Amniotic epithelial cell (primary cell): ENCODE measurements at regions not wholly inside any gene's neighbourhood (a gene's known extent, or its start where the extent isn't known, plus 50 kb on each side); places are given as distances from the start of the nearest gene placed in this dataset.
A peak's percentile ranks its signal among the peaks of the same experiment; 100 is the strongest.
"Not testable (repeated sequence)": the region's sequence is repeated elsewhere in the genome, so short reads cannot be mapped to it uniquely, and the experiment has no call there.

Experiments used
- DNase-seq: peaks from one replicate; pipeline ENCODE4 v3.0.0-alpha.2; 2010; ENCODE audit warnings: low read depth

- no peak for DNase-seq
Observed at GRCh38 chr10:121335386-121335925, 262.8 kb downstream of the FGFR2 start.

GRCh38 chr10:121337427-121337826 lies 260.8 kb downstream of the FGFR2 start:
- no peak for DNase-seq

- no peak for DNase-seq
Observed at GRCh38 chr10:121338206-121338980, 259.9 kb downstream of the FGFR2 start.

- peak; percentile 1 for DNase-seq
Observed at GRCh38 chr10:121339114-121339513, 259.1 kb downstream of the FGFR2 start.

- no peak for DNase-seq
Observed at GRCh38 chr10:121340271-121340831, 257.9 kb downstream of the FGFR2 start.

- no peak for DNase-seq
Observed at GRCh38 chr10:121351540-121351939, 246.7 kb downstream of the FGFR2 start.

- no peak for DNase-seq
Observed at GRCh38 chr10:121352231-121352855, 245.9 kb downstream of the FGFR2 start.

GRCh38 chr10:121355161-121355560 lies 243.1 kb downstream of the FGFR2 start:
- DNase-seq = no peak

- no peak for DNase-seq
Observed at GRCh38 chr10:121356183-121356582, 242.1 kb downstream of the FGFR2 start.

- no peak for DNase-seq
Observed at GRCh38 chr10:121357401-121357800, 240.8 kb downstream of the FGFR2 start.

GRCh38 chr10:121362026-121362425 lies 236.2 kb downstream of the FGFR2 start:
- DNase-seq = no peak

- no peak for DNase-seq
Observed at GRCh38 chr10:121365566-121365965, 232.7 kb downstream of the FGFR2 start.

GRCh38 chr10:121368347-121369025 lies 229.8 kb downstream of the FGFR2 start:
- no peak for DNase-seq

GRCh38 chr10:121369616-121370015 lies 228.6 kb downstream of the FGFR2 start:
- no peak for DNase-seq

GRCh38 chr10:121371836-121372235 lies 226.4 kb downstream of the FGFR2 start:
- DNase-seq = no peak

GRCh38 chr10:121373411-121373810 lies 224.8 kb downstream of the FGFR2 start:
- no peak for DNase-seq

GRCh38 chr10:121374121-121374520 lies 224.1 kb downstream of the FGFR2 start:
- no peak for DNase-seq

GRCh38 chr10:121375172-121375571 lies 223.1 kb downstream of the FGFR2 start:
- no peak for DNase-seq

- no peak for DNase-seq
Observed at GRCh38 chr10:121378251-121378801, 219.9 kb downstream of the FGFR2 start.

- DNase-seq = no peak
Observed at GRCh38 chr10:121379013-121379412, 219.2 kb downstream of the FGFR2 start.

GRCh38 chr10:121380211-121380610 lies 218.0 kb downstream of the FGFR2 start:
- no peak for DNase-seq

GRCh38 chr10:121382029-121382520 lies 216.2 kb downstream of the FGFR2 start:
- not testable (repeated sequence) for DNase-seq
